AML-193 (cell line): ENCODE measurements at regions not wholly inside any gene's neighbourhood (a gene's known extent, or its start where the extent isn't known, plus 50 kb on each side); places are given as distances from the start of the nearest gene placed in this dataset.
A peak's percentile ranks its signal among the peaks of the same experiment; 100 is the strongest.

Source experiments
- DNase-seq, 2 experiments: peaks; one replicate each; lab custom pipeline; 2025; lab: John Stamatoyannopoulos, UW

- no peak for DNase-seq
Measured at GRCh38 chr2:21694079-21694878, 570.5 kb downstream of the TDRD15 start.

- no peak for DNase-seq
Measured at GRCh38 chr2:21696900-21697299, 573.1 kb downstream of the TDRD15 start.

GRCh38 chr2:21700644-21701043, 576.9 kb downstream of the TDRD15 start:
- DNase-seq, result no peak

GRCh38 chr2:21710031-21710430, 586.3 kb downstream of the TDRD15 start:
- no peak for DNase-seq

GRCh38 chr2:21710496-21710895, 586.7 kb downstream of the TDRD15 start:
- no peak for DNase-seq

GRCh38 chr2:21715887-21716286, 592.1 kb downstream of the TDRD15 start:
- no peak for DNase-seq

GRCh38 chr2:21727101-21727500, 603.3 kb downstream of the TDRD15 start:
- no peak for DNase-seq

GRCh38 chr2:21728133-21728532, 604.4 kb downstream of the TDRD15 start:
- DNase-seq, result no peak

GRCh38 chr2:21730141-21730540, 606.4 kb downstream of the TDRD15 start:
- no peak for DNase-seq

- no peak for DNase-seq
Measured at GRCh38 chr2:21740484-21740883, 616.7 kb downstream of the TDRD15 start.

GRCh38 chr2:21746499-21746898, 622.7 kb downstream of the TDRD15 start:
- DNase-seq, result no peak

- DNase-seq, result no peak
Measured at GRCh38 chr2:21748501-21748900, 624.7 kb downstream of the TDRD15 start.

- no peak for DNase-seq
Measured at GRCh38 chr2:21754164-21754788, 630.5 kb downstream of the TDRD15 start.

- DNase-seq, result no peak
Measured at GRCh38 chr2:21757805-21758430, 634.1 kb downstream of the TDRD15 start.

- DNase-seq, result no peak
Measured at GRCh38 chr2:21759819-21760218, 636.1 kb downstream of the TDRD15 start.

GRCh38 chr2:21761361-21761760, 637.6 kb downstream of the TDRD15 start:
- no peak for DNase-seq

- no peak for DNase-seq
Measured at GRCh38 chr2:21763501-21763900, 639.7 kb downstream of the TDRD15 start.

- DNase-seq, result peak in 1 of 2 experiments; percentile 6
Measured at GRCh38 chr2:21770787-21771186, 647.0 kb downstream of the TDRD15 start.

- no peak for DNase-seq
Measured at GRCh38 chr2:21772624-21773023, 648.9 kb downstream of the TDRD15 start.

GRCh38 chr2:21773168-21773567, 649.4 kb downstream of the TDRD15 start:
- no peak for DNase-seq

GRCh38 chr2:21774691-21775368, 651.1 kb downstream of the TDRD15 start:
- DNase-seq, result no peak

- DNase-seq, result no peak
Measured at GRCh38 chr2:21779786-21780185, 656.0 kb downstream of the TDRD15 start.

- DNase-seq, result no peak
Measured at GRCh38 chr2:21781962-21782361, 658.2 kb downstream of the TDRD15 start.
